ENCODE measurements at regions not wholly inside any gene's neighbourhood (a gene's known extent, or its start where the extent isn't known, plus 50 kb on each side); places are given as distances from the start of the nearest gene placed in this dataset.

DNA sequence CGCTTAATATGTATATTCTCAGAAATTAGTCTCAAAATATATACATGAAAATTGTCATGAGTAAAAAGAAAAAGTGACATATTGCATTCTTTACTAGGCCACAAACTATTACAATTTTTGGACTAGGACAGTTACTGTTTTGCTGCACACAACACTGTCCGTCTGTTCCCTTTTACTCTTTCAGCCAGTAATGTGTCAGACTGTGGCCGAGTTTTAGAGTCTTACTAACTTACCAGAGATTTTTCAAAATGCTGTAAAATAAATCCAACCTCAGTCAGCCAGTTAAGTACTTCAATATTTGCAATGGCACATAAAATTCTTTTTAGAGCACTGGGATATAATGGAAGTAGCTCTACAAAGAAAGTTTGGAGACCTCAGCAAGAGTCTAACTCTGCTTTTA, 380.3 kb upstream of the IL12A start:
- TF ChIP-seq, protein P1, sequence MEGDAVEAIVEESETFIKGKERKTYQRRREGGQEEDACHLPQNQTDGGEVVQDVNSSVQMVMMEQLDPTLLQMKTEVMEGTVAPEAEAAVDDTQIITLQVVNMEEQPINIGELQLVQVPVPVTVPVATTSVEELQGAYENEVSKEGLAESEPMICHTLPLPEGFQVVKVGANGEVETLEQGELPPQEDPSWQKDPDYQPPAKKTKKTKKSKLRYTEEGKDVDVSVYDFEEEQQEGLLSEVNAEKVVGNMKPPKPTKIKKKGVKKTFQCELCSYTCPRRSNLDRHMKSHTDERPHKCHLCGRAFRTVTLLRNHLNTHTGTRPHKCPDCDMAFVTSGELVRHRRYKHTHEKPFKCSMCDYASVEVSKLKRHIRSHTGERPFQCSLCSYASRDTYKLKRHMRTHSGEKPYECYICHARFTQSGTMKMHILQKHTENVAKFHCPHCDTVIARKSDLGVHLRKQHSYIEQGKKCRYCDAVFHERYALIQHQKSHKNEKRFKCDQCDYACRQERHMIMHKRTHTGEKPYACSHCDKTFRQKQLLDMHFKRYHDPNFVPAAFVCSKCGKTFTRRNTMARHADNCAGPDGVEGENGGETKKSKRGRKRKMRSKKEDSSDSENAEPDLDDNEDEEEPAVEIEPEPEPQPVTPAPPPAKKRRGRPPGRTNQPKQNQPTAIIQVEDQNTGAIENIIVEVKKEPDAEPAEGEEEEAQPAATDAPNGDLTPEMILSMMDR (IDR thresholded peaks at IDR 0.05), result no peak
- TF ChIP-seq POLR2A (IDR thresholded peaks at IDR 0.05), result no peak
